IMR-90 (cell line): ENCODE measurements at regions not wholly inside any gene's neighbourhood (a gene's known extent, or its start where the extent isn't known, plus 50 kb on each side); places are given as distances from the start of the nearest gene placed in this dataset.

Experiments used
- ATAC-seq: fragments of 200-7000 bp; cut with Tn5 transposase; 2 replicates; pipeline ENCODE4 v1.9.1; 2020; ENCODE audit warnings: low read depth, mild to moderate bottlenecking, moderate library complexity
- BruUV-seq: library from RNA; stranded (reverse); fragments of 400-500 nt; replicated peaks from 2 replicates; lab custom pipeline; 2021; lab: Mats Ljungman, UMichigan
- CTCF ChIA-PET: fragments of 300-600 bp; formaldehyde crosslinking; extraction: SDS; loops from one replicate; lab custom pipeline; 2021; ENCODE audit warnings: antibody characterized with exemption; lab: Yijun Ruan, JAX
- POLR2A ChIA-PET: fragments of 300-600 bp; sonication (Branson Sonifier 250); formaldehyde crosslinking; loops from one replicate; lab custom pipeline; 2022; ENCODE audit warnings: antibody characterized with exemption; ENCODE audit not compliant: unreplicated experiment; lab: Charles Lee
- DNase-seq: peaks from one replicate; pipeline ENCODE4 v3.0.0; 2013
- H2AFZ ChIP-seq: replicated peaks from 2 replicates; pipeline ENCODE3; 2013; ENCODE audit warnings: low read length, mild to moderate bottlenecking; ENCODE audit not compliant: poor library complexity
- H2AK5ac ChIP-seq: 2 replicates; pipeline ENCODE4 v1.6.1; 2013; ENCODE audit warnings: low read depth, low read length, inconsistent platforms
- H2AK9ac ChIP-seq: replicated peaks from 2 replicates; pipeline ENCODE3; 2013; ENCODE audit warnings: mild to moderate bottlenecking, low read depth, low read length, moderate library complexity; ENCODE audit not compliant: poor library complexity
- H2BK120ac ChIP-seq: 2 replicates; pipeline ENCODE4 v1.6.1; 2013; ENCODE audit warnings: low read depth, low read length, inconsistent platforms
- H2BK15ac ChIP-seq: 3 replicates; pipeline ENCODE4 v1.6.1; 2013; ENCODE audit warnings: low read depth, low read length, inconsistent platforms
- H2BK20ac ChIP-seq: 2 replicates; pipeline ENCODE4 v1.6.1; 2013; ENCODE audit warnings: low read depth, mild to moderate bottlenecking, inconsistent platforms, low read length, moderate library complexity
- H2BK5ac ChIP-seq: 2 replicates; pipeline ENCODE4 v1.6.1; 2013; ENCODE audit warnings: mild to moderate bottlenecking, low read depth, low read length, inconsistent platforms; ENCODE audit not compliant: poor library complexity, severe bottlenecking
- H3K14ac ChIP-seq: replicated peaks from 2 replicates; pipeline ENCODE4 v1.6.1; 2013; ENCODE audit warnings: low read depth, low read length, inconsistent platforms
- H3K18ac ChIP-seq: 2 replicates; pipeline ENCODE4 v1.6.1; 2013; ENCODE audit warnings: low read depth, low read length, control low read depth
- H3K23ac ChIP-seq: 2 replicates; pipeline ENCODE4 v1.6.1; 2013; ENCODE audit warnings: low read depth, low read length, inconsistent platforms
- H3K27ac ChIP-seq: 2 replicates; pipeline ENCODE4 v1.5.1; 2013; ENCODE audit warnings: mild to moderate bottlenecking, control low read depth, low read length; ENCODE audit not compliant: insufficient read depth
- H3K27me3 ChIP-seq: 2 replicates; pipeline ENCODE4 v1.6.1; 2013; ENCODE audit warnings: low read length; ENCODE audit not compliant: control insufficient read depth, insufficient read depth
- H3K36me3 ChIP-seq: 2 replicates; pipeline ENCODE4 v1.6.1; 2013; ENCODE audit warnings: low read length, mixed read lengths; ENCODE audit not compliant: control insufficient read depth, insufficient read depth
- H3K4ac ChIP-seq: 2 replicates; pipeline ENCODE4 v1.6.1; 2013; ENCODE audit warnings: low read depth, low read length, inconsistent platforms
- H3K4me1 ChIP-seq: 2 replicates; pipeline ENCODE4 v1.6.1; 2013; ENCODE audit warnings: low read length, mixed read lengths; ENCODE audit not compliant: control insufficient read depth, insufficient read depth
- H3K4me2 ChIP-seq: 2 replicates; pipeline ENCODE4 v1.6.1; 2013; ENCODE audit warnings: low read depth, mild to moderate bottlenecking, control low read depth, low read length, moderate library complexity
- H3K4me3 ChIP-seq: 2 replicates; pipeline ENCODE4 v1.5.1; 2013; ENCODE audit warnings: low read depth, mild to moderate bottlenecking, control low read depth, low read length, moderate library complexity; ENCODE audit not compliant: insufficient read depth
- H3K56ac ChIP-seq: 2 replicates; pipeline ENCODE4 v1.6.1; 2013; ENCODE audit warnings: low read length, inconsistent platforms; ENCODE audit not compliant: insufficient read depth; ENCODE audit errors: extremely low read depth
- H3K79me1 ChIP-seq, 2 experiments: 2 replicates each; pipeline ENCODE4 v1.6.1; 2013; ENCODE audit warnings: low read length in 2 of 2, inconsistent platforms in 1 of 2, low read depth in 1 of 2
- H3K9ac ChIP-seq: 2 replicates; pipeline ENCODE4 v1.6.1; 2013; ENCODE audit warnings: low read depth, low read length, control low read depth
- H3K9me1 ChIP-seq: 2 replicates; pipeline ENCODE4 v1.6.1; 2013; ENCODE audit warnings: low read length, inconsistent platforms; ENCODE audit not compliant: insufficient read depth
- H3K9me3 ChIP-seq: 2 replicates; pipeline ENCODE4 v1.6.1; 2013; ENCODE audit warnings: low read length; ENCODE audit not compliant: control insufficient read depth, insufficient read depth
- H4K20me1 ChIP-seq: 2 replicates; pipeline ENCODE4 v1.6.1; 2013; ENCODE audit warnings: low read length, inconsistent platforms; ENCODE audit not compliant: insufficient read depth
- H4K5ac ChIP-seq: 2 replicates; pipeline ENCODE4 v1.6.1; 2013; ENCODE audit warnings: mild to moderate bottlenecking, low read depth, low read length, control low read depth
- H4K8ac ChIP-seq, 2 experiments: 2 replicates each; pipeline ENCODE4 v1.6.1; 2013; ENCODE audit warnings: low read depth in 2 of 2, low read length in 2 of 2, control low read depth in 1 of 2, inconsistent platforms in 1 of 2
- H4K91ac ChIP-seq: 2 replicates; pipeline ENCODE4 v1.6.1; 2013; ENCODE audit warnings: low read depth, low read length, inconsistent platforms; ENCODE audit not compliant: insufficient read depth
- BHLHE40 ChIP-seq: fragments of 150-350 bp; IDR thresholded peaks from 2 replicates; pipeline ENCODE4 v1.6.1; 2016; ENCODE audit warnings: mild to moderate bottlenecking, low read depth, low read length
- CHD1 ChIP-seq: IDR thresholded peaks from 2 replicates; pipeline ENCODE4 v1.6.1; 2012; ENCODE audit warnings: low read depth, low read length, improper control_type of control experiment
- MAFK ChIP-seq: IDR thresholded peaks from 2 replicates; pipeline ENCODE4 v1.6.1; 2012; ENCODE audit warnings: low read depth, low read length, improper control_type of control experiment
- NFE2L2 ChIP-seq: fragments of 150-350 bp; IDR thresholded peaks from 2 replicates; pipeline ENCODE4 v1.6.1; 2016; ENCODE audit warnings: low read depth, mild to moderate bottlenecking, low read length
- RCOR1 ChIP-seq: IDR thresholded peaks from 2 replicates; pipeline ENCODE4 v1.6.1; 2012; ENCODE audit warnings: mild to moderate bottlenecking, low read length, improper control_type of control experiment; ENCODE audit not compliant: insufficient replicate concordance
- USF2 ChIP-seq: fragments of 150-350 bp; IDR thresholded peaks from 2 replicates; pipeline ENCODE4 v1.6.1; 2017; ENCODE audit warnings: mild to moderate bottlenecking, antibody characterized with exemption, low read length, low read depth
- WGBS, 2 experiments: methylation state at CpG; one replicate each; pipeline versions ENCODE4 v1.1.5 to v1.1.7; 2013; ENCODE audit warnings: missing lambda C conversion rate in 2 of 2; ENCODE audit not compliant: insufficient read length in 1 of 2; ENCODE audit errors: extremely low coverage in 2 of 2; 5-methylcytosine and 5-hydroxymethylcytosine counted together
- dilution Hi-C: fragments of 300-500 bp; cut with HindIII; formaldehyde crosslinking; loops from one replicate; pipeline ENCODE4 v1.14.3; 2018; ENCODE audit warnings: low sequenced_read_pairs; ENCODE audit not compliant: unreplicated experiment
- in situ Hi-C: fragments of 300-500 bp; cut with MboI; formaldehyde crosslinking; loops from 3 replicates; pipeline ENCODE4 v1.14.3; 2019; ENCODE audit warnings: low sequenced_read_pairs, inconsistent platforms, mixed read lengths
- intact Hi-C: fragments of 100-400 bp; cut with micrococcal nuclease; formaldehyde crosslinking; loops from 2 replicates; pipeline ENCODE4 v1.10.0; 2022

- no CpG with 5 or more reads among the region's 4 CpGs for WGBS, 2 experiments
- Histone ChIP-seq H4K91ac (no peak overlapping the region), H3K79me1 (no peaks in the 10 kb centered on the region), H2BK5ac (no peak overlapping the region), H3K14ac (no peak overlapping the region), H2AFZ (no peak overlapping the region), H3K9ac (no peak overlapping the region), H3K9me1 (no peaks in the 10 kb centered on the region), H2BK20ac (no peak overlapping the region), H3K4me2 (no peak overlapping the region), H3K4ac (no peak overlapping the region), H3K4me3 (no peak overlapping the region), H3K18ac (no peak overlapping the region), H3K27ac (no peak overlapping the region), H4K20me1 (no peaks in the 10 kb centered on the region), H3K4me1 (no peaks in the 10 kb centered on the region), H2BK120ac (no peak overlapping the region), H3K36me3 (no peaks in the 10 kb centered on the region), H3K56ac (no peak overlapping the region), H3K9me3 (no peaks in the 10 kb centered on the region), H2BK15ac (no peak overlapping the region), H2AK5ac (no peak overlapping the region), H3K23ac (no peak overlapping the region), H4K5ac (no peak overlapping the region), H2AK9ac (no peak overlapping the region), H3K27me3 (no peaks in the 10 kb centered on the region), H4K8ac (no peak overlapping the region)
- ChIA-PET CTCF (no interaction called here), POLR2A (no interaction called here)
- intact Hi-C loops (no loop called here), dilution Hi-C loops (no loop called here), in situ Hi-C loops (no loop called here)
- DNase-seq (peak; percentile 4), ATAC-seq (no peak)
- TF ChIP-seq USF2 = no peak
- no peak for TF ChIP-seq BHLHE40
- TF ChIP-seq RCOR1 = no peak
- TF ChIP-seq CHD1 = no peak
- no peak for TF ChIP-seq MAFK
- TF ChIP-seq NFE2L2 = no peak
- BruUV-seq = no TSS peak
Measured at GRCh38 chr3:34212656-34213055, 414.2 kb downstream of the PDCD6IP start.
